ENCODE measurements at regions not wholly inside any gene's neighbourhood (a gene's known extent, or its start where the extent isn't known, plus 50 kb on each side); places are given as distances from the start of the nearest gene placed in this dataset.
A peak's percentile ranks its signal among the peaks of the same experiment; 100 is the strongest.

DNA sequence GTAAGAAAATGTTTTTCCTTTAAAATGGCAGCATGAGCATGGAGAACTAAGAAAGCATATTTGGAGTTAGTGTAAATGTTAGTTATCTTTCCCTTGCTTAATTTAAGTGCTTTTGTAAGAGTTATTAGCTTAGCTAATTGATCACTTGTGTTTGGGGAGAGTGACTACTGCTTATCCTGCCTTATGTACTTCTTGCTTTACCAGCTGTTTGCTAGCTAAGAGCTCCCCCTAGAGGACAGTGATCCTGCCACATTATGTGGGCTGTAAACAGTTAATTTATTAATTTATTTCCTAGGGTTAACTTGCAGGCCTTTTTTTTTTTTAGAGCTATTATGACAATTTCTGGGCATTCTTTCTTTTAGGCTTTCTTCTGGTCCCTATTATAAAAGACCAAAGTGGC, 435.8 kb downstream of the MAGEB5 start:
- Histone ChIP-seq H3K27ac (no peak overlapping the region), H3K27me3 (no peaks in the 10 kb centered on the region), H3K9me3 (peaks cover 0 to 43% (median 28%) of the 10 kb centered on the region in 4 donors), H3K4me3 (no peak overlapping the region), H3K4me1 (no peaks in the 10 kb centered on the region), H3K36me3 (no peaks in the 10 kb centered on the region)
- intact Hi-C loops (cut with DNase I; ENCODE audit: low total_unique reads): no loop called here
- TF ChIP-seq POLR2AphosphoS5 (IDR thresholded peaks at IDR 0.05): no peak
- no peak for DNase-seq

DNA sequence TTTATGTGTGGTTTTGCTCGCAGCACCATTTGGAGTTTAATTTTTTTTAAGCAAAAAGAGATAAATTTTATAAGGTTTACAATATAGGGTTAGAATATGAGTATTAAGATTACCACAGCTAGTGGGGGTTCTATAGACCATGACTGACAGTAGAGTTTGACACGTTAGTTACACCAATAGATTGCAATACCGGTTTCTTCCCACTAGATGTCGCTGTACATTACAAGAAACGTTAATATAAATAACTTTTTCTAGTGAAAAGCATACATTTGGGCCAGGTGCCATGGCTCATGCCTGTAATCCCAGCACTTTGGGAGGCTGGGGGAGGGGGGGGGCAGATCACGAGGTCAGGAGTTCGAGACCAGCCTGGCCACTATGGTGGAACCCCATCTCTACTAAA, 433.6 kb downstream of the MAGEB5 start:
- TF ChIP-seq, protein P1, sequence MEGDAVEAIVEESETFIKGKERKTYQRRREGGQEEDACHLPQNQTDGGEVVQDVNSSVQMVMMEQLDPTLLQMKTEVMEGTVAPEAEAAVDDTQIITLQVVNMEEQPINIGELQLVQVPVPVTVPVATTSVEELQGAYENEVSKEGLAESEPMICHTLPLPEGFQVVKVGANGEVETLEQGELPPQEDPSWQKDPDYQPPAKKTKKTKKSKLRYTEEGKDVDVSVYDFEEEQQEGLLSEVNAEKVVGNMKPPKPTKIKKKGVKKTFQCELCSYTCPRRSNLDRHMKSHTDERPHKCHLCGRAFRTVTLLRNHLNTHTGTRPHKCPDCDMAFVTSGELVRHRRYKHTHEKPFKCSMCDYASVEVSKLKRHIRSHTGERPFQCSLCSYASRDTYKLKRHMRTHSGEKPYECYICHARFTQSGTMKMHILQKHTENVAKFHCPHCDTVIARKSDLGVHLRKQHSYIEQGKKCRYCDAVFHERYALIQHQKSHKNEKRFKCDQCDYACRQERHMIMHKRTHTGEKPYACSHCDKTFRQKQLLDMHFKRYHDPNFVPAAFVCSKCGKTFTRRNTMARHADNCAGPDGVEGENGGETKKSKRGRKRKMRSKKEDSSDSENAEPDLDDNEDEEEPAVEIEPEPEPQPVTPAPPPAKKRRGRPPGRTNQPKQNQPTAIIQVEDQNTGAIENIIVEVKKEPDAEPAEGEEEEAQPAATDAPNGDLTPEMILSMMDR (IDR thresholded peaks at IDR 0.05): peak in 1 of 7 experiments; percentile 13
- no peak for TF ChIP-seq EP300 (IDR thresholded peaks at IDR 0.05)

DNA sequence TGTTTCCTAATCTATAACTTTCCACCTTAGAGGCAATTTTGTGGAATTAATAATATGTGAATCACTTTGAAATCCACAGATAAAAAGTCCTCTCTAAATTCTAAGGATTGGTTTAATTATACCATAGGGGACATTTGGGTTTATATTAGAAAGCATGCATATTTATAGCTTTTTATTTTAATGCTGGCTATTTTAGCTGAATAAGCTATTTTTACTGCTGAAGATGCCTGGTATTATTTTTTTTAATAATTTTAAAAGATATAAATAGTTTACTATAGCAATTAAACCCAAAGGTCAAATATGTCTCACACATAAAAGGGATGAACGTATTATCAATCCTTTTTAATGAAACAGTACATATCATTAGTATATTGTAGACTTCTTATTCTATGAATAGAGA, 415.4 kb downstream of the MAGEB5 start:
- no peak for TF ChIP-seq POLR2AphosphoS5 (IDR thresholded peaks at IDR 0.05)

More for the DNA sequence above, 433.6 kb downstream of the MAGEB5 start:
- Histone ChIP-seq H3K4me1 (no peaks in the 10 kb centered on the region), H3K4me3 (no peak overlapping the region), H3K36me3 (no peaks in the 10 kb centered on the region), H3K27ac (no peak overlapping the region), H3K27me3 (no peaks in the 10 kb centered on the region), H3K9me3 (peaks cover 0 to 45% (median 27%) of the 10 kb centered on the region in 4 donors)
- 25 to 49% (median 41%) methylated on average over 5 to 7 of the region's 7 CpGs for WGBS, 5 donors
- intact Hi-C loops (cut with DNase I; ENCODE audit: low total_unique reads): no loop called here
- peak in 1 of 2 donors; percentile 2 for DNase-seq

DNA sequence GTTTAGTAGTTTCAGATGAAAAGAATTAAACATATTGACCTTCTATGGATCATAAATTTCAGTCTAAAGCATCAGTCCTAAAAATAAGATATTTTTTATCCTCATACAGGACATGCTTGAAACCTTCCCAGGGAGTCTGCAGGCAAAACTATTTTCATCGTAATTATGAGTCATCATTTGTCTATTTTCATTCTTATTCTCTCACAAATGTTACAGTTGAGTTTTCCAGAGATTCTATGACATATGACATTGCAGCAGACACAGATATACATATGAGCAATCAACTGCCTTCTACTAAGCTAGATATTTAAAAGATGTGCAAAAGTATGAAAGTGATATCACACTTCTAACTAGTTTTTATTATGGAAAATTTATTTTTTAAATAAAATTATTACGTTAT, 398.0 kb downstream of the MAGEB5 start:
- H3K36me3 ChIP-seq: no peaks in the 10 kb centered on the region
- no peak for DNase-seq
- intact Hi-C loops (cut with DNase I; ENCODE audit: low total_unique reads): no loop called here
- WGBS, 5 donors: 58 to 83% (median 75%) methylated on average over 2 of the region's 2 CpGs
- TF ChIP-seq POLR2A (IDR thresholded peaks at IDR 0.05) (no peak), EP300 (IDR thresholded peaks at IDR 0.05) (no peak), POLR2AphosphoS5 (IDR thresholded peaks at IDR 0.05) (no peak)
- TF ChIP-seq, protein P1 (IDR thresholded peaks at IDR 0.05): no peak
- H3K27ac ChIP-seq: no peak overlapping the region
- no peak overlapping the region for H3K4me3 ChIP-seq
- H3K9me3 ChIP-seq: no peaks in the 10 kb centered on the region
- no peaks in the 10 kb centered on the region for H3K27me3 ChIP-seq
- no peaks in the 10 kb centered on the region for H3K4me1 ChIP-seq

More for the DNA sequence above, 415.4 kb downstream of the MAGEB5 start:
- Histone ChIP-seq H3K27ac (no peak overlapping the region), H3K9me3 (no peaks in the 10 kb centered on the region), H3K4me1 (no peaks in the 10 kb centered on the region), H3K27me3 (no peaks in the 10 kb centered on the region), H3K4me3 (no peak overlapping the region), H3K36me3 (no peaks in the 10 kb centered on the region)
- 52 to 80% (median 61%) methylated on average over 1 of the region's 1 CpG for WGBS, 5 donors
- intact Hi-C loops (cut with DNase I; ENCODE audit: low total_unique reads): no loop called here
- DNase-seq: no peak

DNA sequence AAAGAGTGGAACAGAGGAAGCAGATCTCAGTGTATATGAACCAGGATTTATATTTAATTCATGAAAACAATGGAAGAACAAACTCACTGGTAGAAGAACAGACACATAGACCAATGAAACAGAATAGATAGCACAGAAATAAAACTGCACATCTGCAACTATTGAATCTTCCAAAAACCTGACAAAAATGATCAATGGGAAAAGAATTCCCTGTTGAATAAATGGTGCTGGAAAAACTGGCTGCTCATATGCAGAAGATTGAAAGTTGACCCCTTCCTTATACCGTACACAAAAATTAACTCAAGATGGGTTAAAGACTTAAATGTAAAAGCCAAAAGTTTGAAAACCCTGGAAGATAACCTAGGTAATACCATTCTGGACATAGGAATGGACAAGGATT, 391.0 kb downstream of the MAGEB5 start:
- H3K36me3 ChIP-seq: no peaks in the 10 kb centered on the region
- no peak overlapping the region for H3K4me3 ChIP-seq
- H3K9me3 ChIP-seq: no peaks in the 10 kb centered on the region
- intact Hi-C loops (cut with DNase I; ENCODE audit: low total_unique reads): no loop called here
- TF ChIP-seq EP300 (IDR thresholded peaks at IDR 0.05) (no peak), POLR2AphosphoS5 (IDR thresholded peaks at IDR 0.05) (no peak), POLR2A (IDR thresholded peaks at IDR 0.05) (no peak)
- TF ChIP-seq, protein P1 (IDR thresholded peaks at IDR 0.05): no peak
- no peak overlapping the region for H3K27ac ChIP-seq
- no peaks in the 10 kb centered on the region for H3K27me3 ChIP-seq
- WGBS, 5 donors: 75 to 100% (median 84%) methylated on average over 1 of the region's 1 CpG
- no peak for DNase-seq
- no peaks in the 10 kb centered on the region for H3K4me1 ChIP-seq
